HEK293 (cell line): ENCODE measurements at regions not wholly inside any gene's neighbourhood (a gene's known extent, or its start where the extent isn't known, plus 50 kb on each side); places are given as distances from the start of the nearest gene placed in this dataset.
"Not testable (repeated sequence)": the region's sequence is repeated elsewhere in the genome, so short reads cannot be mapped to it uniquely, and the experiment has no call there.

Experiments used
- SCRT2 ChIP-seq: fragments of 450-650 bp; formaldehyde crosslinking; IDR thresholded peaks from 2 replicates; pipeline ENCODE4 v1.5.1; 2016; ENCODE audit warnings: missing biosample characterization, missing genetic modification characterization
- SP3 ChIP-seq: fragments of 450-650 bp; formaldehyde crosslinking; IDR thresholded peaks from 2 replicates; pipeline ENCODE4 v1.5.1; 2016; ENCODE audit warnings: missing biosample characterization, missing genetic modification characterization
- TCF7L2 ChIP-seq: IDR thresholded peaks from 2 replicates; pipeline ENCODE4 v1.6.1; 2011; ENCODE audit warnings: low read depth, mild to moderate bottlenecking, inconsistent platforms, low read length, moderate library complexity, borderline replicate concordance
- YY1 ChIP-seq: fragments of 450-650 bp; formaldehyde crosslinking; IDR thresholded peaks from 2 replicates; pipeline ENCODE4 v1.5.1; 2018; ENCODE audit warnings: missing biosample characterization, missing genetic modification characterization
- ZNF10 ChIP-seq: fragments of 450-650 bp; formaldehyde crosslinking; IDR thresholded peaks from 2 replicates; pipeline ENCODE4 v1.5.1; 2017; ENCODE audit warnings: missing biosample characterization, missing genetic modification characterization
- ZNF549 ChIP-seq: fragments of 450-650 bp; IDR thresholded peaks from 2 replicates; pipeline ENCODE4 v1.5.1; 2018; ENCODE audit warnings: missing biosample characterization, missing genetic modification characterization, mild to moderate bottlenecking, inconsistent platforms, moderate library complexity
- TF ChIP-seq, protein P1 (sequence below): fragments of 450-650 bp; formaldehyde crosslinking; IDR thresholded peaks from 2 replicates; pipeline ENCODE4 v1.5.1; 2016; ENCODE audit warnings: missing biosample characterization, missing genetic modification characterization
- TF ChIP-seq, protein P2 (sequence below): IDR thresholded peaks from 2 replicates; pipeline ENCODE4 v1.6.1; 2011; ENCODE audit warnings: mild to moderate bottlenecking, low read depth, low read length, borderline replicate concordance
- TF ChIP-seq, protein P3 (sequence below): fragments of 450-650 bp; formaldehyde crosslinking; IDR thresholded peaks from 2 replicates; pipeline ENCODE4 v1.5.1; 2016; ENCODE audit warnings: missing biosample characterization, missing genetic modification characterization

DNA sequence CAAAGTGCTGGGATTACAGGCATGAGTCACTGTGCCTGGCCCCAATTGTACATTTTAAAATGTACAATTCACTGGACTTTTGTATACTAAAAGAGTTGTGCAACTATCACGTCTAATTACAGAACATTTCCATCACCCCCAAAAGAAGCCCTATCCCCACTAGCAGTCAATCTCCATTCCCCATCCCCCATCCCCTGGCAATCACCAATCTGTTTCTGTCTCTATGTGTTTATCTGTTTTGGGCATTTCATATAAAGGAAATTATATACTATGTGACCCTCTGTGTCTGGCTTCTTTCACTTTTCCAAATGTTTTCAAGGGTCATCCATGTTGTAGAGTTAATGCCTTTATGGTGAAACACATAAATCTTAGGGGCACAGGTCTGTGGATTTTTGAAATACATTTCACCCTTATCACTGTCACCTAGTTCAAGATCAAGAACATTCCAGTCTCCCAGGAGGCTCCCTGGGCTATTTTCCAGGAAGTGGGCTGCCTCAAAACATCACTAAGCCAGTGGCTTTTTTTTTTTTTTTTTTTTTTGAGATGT, 129.2 kb downstream of the CRLF3 start:
- not testable (repeated sequence) for TF ChIP-seq ZNF549; ZNF10 (tag by site-specific recombination); SP3 (tag by site-specific recombination); SCRT2 (tag by site-specific recombination); TCF7L2; YY1 (tag by site-specific recombination)
- TF ChIP-seq, protein P1, sequence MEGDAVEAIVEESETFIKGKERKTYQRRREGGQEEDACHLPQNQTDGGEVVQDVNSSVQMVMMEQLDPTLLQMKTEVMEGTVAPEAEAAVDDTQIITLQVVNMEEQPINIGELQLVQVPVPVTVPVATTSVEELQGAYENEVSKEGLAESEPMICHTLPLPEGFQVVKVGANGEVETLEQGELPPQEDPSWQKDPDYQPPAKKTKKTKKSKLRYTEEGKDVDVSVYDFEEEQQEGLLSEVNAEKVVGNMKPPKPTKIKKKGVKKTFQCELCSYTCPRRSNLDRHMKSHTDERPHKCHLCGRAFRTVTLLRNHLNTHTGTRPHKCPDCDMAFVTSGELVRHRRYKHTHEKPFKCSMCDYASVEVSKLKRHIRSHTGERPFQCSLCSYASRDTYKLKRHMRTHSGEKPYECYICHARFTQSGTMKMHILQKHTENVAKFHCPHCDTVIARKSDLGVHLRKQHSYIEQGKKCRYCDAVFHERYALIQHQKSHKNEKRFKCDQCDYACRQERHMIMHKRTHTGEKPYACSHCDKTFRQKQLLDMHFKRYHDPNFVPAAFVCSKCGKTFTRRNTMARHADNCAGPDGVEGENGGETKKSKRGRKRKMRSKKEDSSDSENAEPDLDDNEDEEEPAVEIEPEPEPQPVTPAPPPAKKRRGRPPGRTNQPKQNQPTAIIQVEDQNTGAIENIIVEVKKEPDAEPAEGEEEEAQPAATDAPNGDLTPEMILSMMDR (tag by site-specific recombination), result not testable (repeated sequence)
- TF ChIP-seq, protein P2, sequence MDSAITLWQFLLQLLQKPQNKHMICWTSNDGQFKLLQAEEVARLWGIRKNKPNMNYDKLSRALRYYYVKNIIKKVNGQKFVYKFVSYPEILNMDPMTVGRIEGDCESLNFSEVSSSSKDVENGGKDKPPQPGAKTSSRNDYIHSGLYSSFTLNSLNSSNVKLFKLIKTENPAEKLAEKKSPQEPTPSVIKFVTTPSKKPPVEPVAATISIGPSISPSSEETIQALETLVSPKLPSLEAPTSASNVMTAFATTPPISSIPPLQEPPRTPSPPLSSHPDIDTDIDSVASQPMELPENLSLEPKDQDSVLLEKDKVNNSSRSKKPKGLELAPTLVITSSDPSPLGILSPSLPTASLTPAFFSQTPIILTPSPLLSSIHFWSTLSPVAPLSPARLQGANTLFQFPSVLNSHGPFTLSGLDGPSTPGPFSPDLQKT, result not testable (repeated sequence)
- TF ChIP-seq, protein P3, sequence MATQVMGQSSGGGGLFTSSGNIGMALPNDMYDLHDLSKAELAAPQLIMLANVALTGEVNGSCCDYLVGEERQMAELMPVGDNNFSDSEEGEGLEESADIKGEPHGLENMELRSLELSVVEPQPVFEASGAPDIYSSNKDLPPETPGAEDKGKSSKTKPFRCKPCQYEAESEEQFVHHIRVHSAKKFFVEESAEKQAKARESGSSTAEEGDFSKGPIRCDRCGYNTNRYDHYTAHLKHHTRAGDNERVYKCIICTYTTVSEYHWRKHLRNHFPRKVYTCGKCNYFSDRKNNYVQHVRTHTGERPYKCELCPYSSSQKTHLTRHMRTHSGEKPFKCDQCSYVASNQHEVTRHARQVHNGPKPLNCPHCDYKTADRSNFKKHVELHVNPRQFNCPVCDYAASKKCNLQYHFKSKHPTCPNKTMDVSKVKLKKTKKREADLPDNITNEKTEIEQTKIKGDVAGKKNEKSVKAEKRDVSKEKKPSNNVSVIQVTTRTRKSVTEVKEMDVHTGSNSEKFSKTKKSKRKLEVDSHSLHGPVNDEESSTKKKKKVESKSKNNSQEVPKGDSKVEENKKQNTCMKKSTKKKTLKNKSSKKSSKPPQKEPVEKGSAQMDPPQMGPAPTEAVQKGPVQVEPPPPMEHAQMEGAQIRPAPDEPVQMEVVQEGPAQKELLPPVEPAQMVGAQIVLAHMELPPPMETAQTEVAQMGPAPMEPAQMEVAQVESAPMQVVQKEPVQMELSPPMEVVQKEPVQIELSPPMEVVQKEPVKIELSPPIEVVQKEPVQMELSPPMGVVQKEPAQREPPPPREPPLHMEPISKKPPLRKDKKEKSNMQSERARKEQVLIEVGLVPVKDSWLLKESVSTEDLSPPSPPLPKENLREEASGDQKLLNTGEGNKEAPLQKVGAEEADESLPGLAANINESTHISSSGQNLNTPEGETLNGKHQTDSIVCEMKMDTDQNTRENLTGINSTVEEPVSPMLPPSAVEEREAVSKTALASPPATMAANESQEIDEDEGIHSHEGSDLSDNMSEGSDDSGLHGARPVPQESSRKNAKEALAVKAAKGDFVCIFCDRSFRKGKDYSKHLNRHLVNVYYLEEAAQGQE (tag by site-specific recombination), result not testable (repeated sequence)
